ENCODE measurements at regions not wholly inside any gene's neighbourhood (a gene's known extent, or its start where the extent isn't known, plus 50 kb on each side); places are given as distances from the start of the nearest gene placed in this dataset.

DNA sequence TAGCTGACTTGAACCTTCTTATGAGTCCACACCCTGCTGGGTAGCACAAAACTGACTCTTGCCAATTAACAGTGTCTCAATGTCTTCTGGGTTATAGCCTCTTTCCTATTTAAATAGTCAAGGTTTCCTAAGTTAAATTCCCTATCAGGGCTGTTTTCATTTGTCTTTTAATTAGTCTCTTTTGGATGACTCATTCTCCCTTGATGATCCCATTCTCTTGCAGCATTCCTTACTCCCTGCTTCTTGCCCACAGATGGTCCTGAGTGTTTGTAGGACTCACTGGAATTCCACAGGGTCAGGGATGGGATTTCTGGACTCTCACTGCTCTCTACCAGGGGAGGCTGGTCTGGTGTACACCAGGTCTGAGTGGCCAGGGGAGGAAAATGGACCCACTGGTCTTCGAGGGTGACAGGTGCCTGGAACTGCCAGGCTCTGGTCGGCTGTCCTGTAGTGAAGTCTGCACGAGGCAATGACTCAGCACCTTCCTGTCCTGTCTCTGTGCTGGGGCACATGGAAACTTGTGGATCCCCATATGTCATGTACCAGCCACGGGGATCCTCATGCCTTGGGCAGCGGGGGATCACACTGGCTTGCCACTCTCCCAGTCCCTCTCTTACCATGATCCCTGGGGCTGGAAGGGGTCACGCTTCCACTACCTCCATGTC, 236.5 kb upstream of the PELI2 start:
- no peak for DNase-seq (ENCODE audit: low spot score in 2 of 2)
- intact Hi-C loops (cut with DNase I; ENCODE audit: low total_unique reads) = no loop called here
- TF ChIP-seq CTCF (IDR thresholded peaks at IDR 0.05) (no peak), POLR2A (IDR thresholded peaks at IDR 0.05) (no peak)
- no peak overlapping the region for H3K4me3 ChIP-seq (ENCODE audit: low read depth, poor library complexity, severe bottlenecking)
- 61 to 68% methylated on average over 6 of the region's 6 CpGs for WGBS, 2 donors

DNA sequence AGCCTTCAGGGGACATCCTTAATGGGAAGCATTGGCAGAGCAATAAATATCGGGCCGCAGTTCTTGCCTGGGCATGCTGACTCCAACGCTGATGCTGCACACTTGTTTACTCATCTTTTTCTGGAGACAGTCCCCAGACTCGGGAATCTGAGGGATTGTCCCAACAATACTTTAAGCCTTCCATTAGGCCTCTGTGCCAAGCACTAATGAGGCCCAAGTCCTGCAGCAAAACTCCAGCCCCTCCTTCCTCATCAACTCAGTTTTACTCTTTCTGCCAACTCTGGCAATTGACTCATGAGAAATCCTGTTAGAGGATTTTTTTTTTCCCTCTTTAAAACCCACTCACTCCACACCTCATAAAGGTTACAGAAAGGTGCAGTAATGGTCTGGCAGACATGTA, 233.4 kb upstream of the PELI2 start:
- H3K4me3 ChIP-seq (ENCODE audit: low read depth, poor library complexity, severe bottlenecking) = no peak overlapping the region
- intact Hi-C loops (cut with DNase I; ENCODE audit: low total_unique reads) = no loop called here
- no peak for DNase-seq (ENCODE audit: low spot score in 2 of 2)
- TF ChIP-seq POLR2A (IDR thresholded peaks at IDR 0.05) (no peak), CTCF (IDR thresholded peaks at IDR 0.05) (no peak)
- 26 to 38% methylated on average over 4 of the region's 4 CpGs for WGBS, 2 donors

GRCh38 chr14:55889124-55889523, 229.1 kb upstream of the PELI2 start:
- DNase-seq (ENCODE audit: low spot score in 2 of 2) = no peak
- no peak overlapping the region for H3K4me3 ChIP-seq (ENCODE audit: low read depth, poor library complexity, severe bottlenecking)
- intact Hi-C loops (cut with DNase I; ENCODE audit: low total_unique reads) = no loop called here
- WGBS, 2 donors = 48 to 56% methylated on average over 6 of the region's 6 CpGs
- TF ChIP-seq CTCF (IDR thresholded peaks at IDR 0.05) = no peak
- no peak for TF ChIP-seq POLR2A (IDR thresholded peaks at IDR 0.05)

DNA sequence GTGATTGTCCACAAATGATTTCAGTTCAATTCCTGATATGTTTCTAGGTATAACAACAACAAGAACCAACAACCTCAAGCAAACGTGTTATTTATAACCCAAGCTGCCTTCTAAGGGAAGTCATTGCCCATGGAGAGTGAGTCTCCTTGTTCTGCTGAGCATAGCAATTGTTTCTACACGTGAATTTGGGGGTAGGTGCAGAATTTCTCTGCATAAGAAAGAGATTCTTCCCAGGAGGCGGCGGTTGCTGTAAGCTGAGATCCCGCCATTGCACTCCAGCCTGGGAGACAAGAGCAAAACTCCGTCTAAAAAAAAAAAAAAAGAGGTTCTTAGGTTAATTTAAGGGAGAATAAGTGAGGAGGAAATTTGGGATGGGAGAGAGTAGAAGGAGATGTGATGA, 226.5 kb upstream of the PELI2 start:
- no peak for DNase-seq (ENCODE audit: low spot score in 2 of 2)
- intact Hi-C loops (cut with DNase I; ENCODE audit: low total_unique reads) = no loop called here
- 74 to 83% methylated on average over 6 of the region's 6 CpGs for WGBS, 2 donors

DNA sequence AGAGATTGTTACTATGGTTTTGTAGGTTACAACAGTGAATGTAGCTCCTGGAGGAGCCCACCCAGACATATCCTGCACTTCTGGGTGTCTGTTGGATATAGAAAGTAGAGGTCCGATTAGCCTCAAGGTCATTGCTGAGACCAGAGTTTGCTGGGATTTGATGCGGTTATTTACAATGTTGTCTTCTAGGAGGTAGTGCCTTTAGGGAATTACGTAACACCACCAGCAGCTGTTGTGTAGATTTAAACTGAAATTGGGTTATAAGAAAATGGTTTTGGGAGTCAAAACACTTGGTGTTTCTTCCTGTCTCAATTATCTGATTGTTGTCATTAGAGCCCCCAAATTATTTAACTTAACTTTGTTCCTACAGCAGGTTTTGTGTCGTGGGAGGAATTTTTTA, 225.3 kb upstream of the PELI2 start:
- intact Hi-C loops (cut with DNase I; ENCODE audit: low total_unique reads) = no loop called here
- 67 to 84% methylated on average over 4 of the region's 4 CpGs for WGBS, 2 donors
- TF ChIP-seq CTCF (IDR thresholded peaks at IDR 0.05) (no peak), POLR2A (IDR thresholded peaks at IDR 0.05) (no peak)
- H3K4me3 ChIP-seq (ENCODE audit: low read depth, poor library complexity, severe bottlenecking) = no peak overlapping the region
- no peak for DNase-seq (ENCODE audit: low spot score in 2 of 2)

More for the DNA sequence above, 226.5 kb upstream of the PELI2 start:
- TF ChIP-seq POLR2A (IDR thresholded peaks at IDR 0.05) = no peak
- no peak for TF ChIP-seq CTCF (IDR thresholded peaks at IDR 0.05)
- no peak overlapping the region for H3K4me3 ChIP-seq (ENCODE audit: low read depth, poor library complexity, severe bottlenecking)

- intact Hi-C loops (cut with DNase I; ENCODE audit: low total_unique reads) = no loop called here
- WGBS, 2 donors = 34 to 42% methylated on average over 5 of the region's 5 CpGs
- H3K4me3 ChIP-seq (ENCODE audit: low read depth, poor library complexity, severe bottlenecking) = no peak overlapping the region
- TF ChIP-seq POLR2A (IDR thresholded peaks at IDR 0.05) (no peak), CTCF (IDR thresholded peaks at IDR 0.05) (no peak)
- no peak for DNase-seq (ENCODE audit: low spot score in 2 of 2)
Measured at GRCh38 chr14:55893705-55894104, 224.5 kb upstream of the PELI2 start.
